ENCODE measurements at regions not wholly inside any gene's neighbourhood (a gene's known extent, or its start where the extent isn't known, plus 50 kb on each side); places are given as distances from the start of the nearest gene placed in this dataset.
A peak's percentile ranks its signal among the peaks of the same experiment; 100 is the strongest.

GRCh38 chr15:77778802-77779201 is 146.1 kb upstream of the LINGO1 start:
- Mint-ChIP-seq H3K9me3 (no peaks in the 10 kb centered on the region), H3K4me1 (no peaks in the 10 kb centered on the region), H3K27me3 (no peaks in the 10 kb centered on the region), H3K4me3 (no peak overlapping the region), H3K27ac (peak overlapping the region in 1 of 2 donors; percentile 3)
- ATAC-seq: no peak
- no peak for DNase-seq

- Mint-ChIP-seq H3K9me3 (no peaks in the 10 kb centered on the region), H3K27me3 (no peaks in the 10 kb centered on the region), H3K4me1 (no peaks in the 10 kb centered on the region), H3K27ac (no peak overlapping the region), H3K4me3 (no peak overlapping the region)
- ATAC-seq: no peak
- no peak for DNase-seq
These were observed 143.1 kb upstream of the LINGO1 start for GRCh38 chr15:77775837-77776236.

- Mint-ChIP-seq H3K4me1 (no peaks in the 10 kb centered on the region), H3K4me3 (no peak overlapping the region), H3K27me3 (no peaks in the 10 kb centered on the region)
These were observed 142.7 kb upstream of the LINGO1 start for GRCh38 chr15:77775373-77775772.

GRCh38 chr15:77774350-77774749 is 141.6 kb upstream of the LINGO1 start:
- peak overlapping the region in 1 of 2 donors; percentile 71 for H3K27ac Mint-ChIP-seq
- H3K9me3 Mint-ChIP-seq: no peaks in the 10 kb centered on the region

More at GRCh38 chr15:77775373-77775772, 142.7 kb upstream of the LINGO1 start:
- Mint-ChIP-seq H3K27ac (no peak overlapping the region), H3K9me3 (no peaks in the 10 kb centered on the region)
- DNase-seq (no peak), ATAC-seq (no peak)

GRCh38 chr15:77773903-77774302 is 141.2 kb upstream of the LINGO1 start:
- Mint-ChIP-seq H3K27ac (no peak overlapping the region), H3K27me3 (peaks cover 4% of the 10 kb centered on the region), H3K9me3 (no peaks in the 10 kb centered on the region), H3K4me3 (no peak overlapping the region), H3K4me1 (no peaks in the 10 kb centered on the region)
- no peak for DNase-seq
- no peak for ATAC-seq

More at GRCh38 chr15:77774350-77774749, 141.6 kb upstream of the LINGO1 start:
- Mint-ChIP-seq H3K4me1 (no peaks in the 10 kb centered on the region), H3K4me3 (no peak overlapping the region), H3K27me3 (no peaks in the 10 kb centered on the region)
- ATAC-seq (no peak), DNase-seq (no peak)

- no peak for ATAC-seq
- Mint-ChIP-seq H3K27ac (no peak overlapping the region), H3K9me3 (no peaks in the 10 kb centered on the region), H3K27me3 (peaks cover 15% of the 10 kb centered on the region), H3K4me1 (no peaks in the 10 kb centered on the region), H3K4me3 (no peak overlapping the region)
- DNase-seq: no peak
These were observed 140.1 kb upstream of the LINGO1 start for GRCh38 chr15:77772641-77773402.

- Mint-ChIP-seq H3K9me3 (no peaks in the 10 kb centered on the region), H3K27ac (no peak overlapping the region), H3K4me3 (no peak overlapping the region), H3K27me3 (peaks cover 26% of the 10 kb centered on the region), H3K4me1 (no peaks in the 10 kb centered on the region)
- no peak for ATAC-seq
- no peak for DNase-seq
These were observed 138.9 kb upstream of the LINGO1 start for GRCh38 chr15:77771616-77772015.

GRCh38 chr15:77769700-77770099 is 137.0 kb upstream of the LINGO1 start:
- no peak overlapping the region for H3K4me3 Mint-ChIP-seq
- ATAC-seq (no peak), DNase-seq (no peak)
- peaks cover 43% of the 10 kb centered on the region for H3K27me3 Mint-ChIP-seq
- no peak overlapping the region for H3K27ac Mint-ChIP-seq
- no peaks in the 10 kb centered on the region for H3K4me1 Mint-ChIP-seq
- H3K9me3 Mint-ChIP-seq: no peaks in the 10 kb centered on the region

- ATAC-seq: no peak
- Mint-ChIP-seq H3K4me3 (no peak overlapping the region), H3K27me3 (peaks cover 54% of the 10 kb centered on the region), H3K4me1 (no peaks in the 10 kb centered on the region), H3K27ac (no peak overlapping the region), H3K9me3 (no peaks in the 10 kb centered on the region)
- no peak for DNase-seq
These were observed 135.9 kb upstream of the LINGO1 start for GRCh38 chr15:77768521-77769078.

GRCh38 chr15:77768107-77768506 is 135.4 kb upstream of the LINGO1 start:
- ATAC-seq (no peak), DNase-seq (no peak)
- Mint-ChIP-seq H3K4me3 (no peak overlapping the region), H3K9me3 (no peaks in the 10 kb centered on the region), H3K27ac (no peak overlapping the region), H3K27me3 (peaks cover 59% of the 10 kb centered on the region), H3K4me1 (no peaks in the 10 kb centered on the region)

GRCh38 chr15:77764095-77764494 is 131.4 kb upstream of the LINGO1 start:
- Mint-ChIP-seq H3K27ac (no peak overlapping the region), H3K9me3 (no peaks in the 10 kb centered on the region), H3K27me3 (peaks cover 65% of the 10 kb centered on the region), H3K4me1 (no peaks in the 10 kb centered on the region), H3K4me3 (no peak overlapping the region)
- DNase-seq (no peak), ATAC-seq (no peak)

- Mint-ChIP-seq H3K27ac (no peak overlapping the region), H3K9me3 (no peaks in the 10 kb centered on the region), H3K4me1 (no peaks in the 10 kb centered on the region), H3K27me3 (peaks cover 53% of the 10 kb centered on the region), H3K4me3 (no peak overlapping the region)
- DNase-seq (no peak), ATAC-seq (no peak)
These were observed 130.1 kb upstream of the LINGO1 start for GRCh38 chr15:77762747-77763355.

GRCh38 chr15:77759896-77760592 is 127.3 kb upstream of the LINGO1 start:
- Mint-ChIP-seq H3K27me3 (peaks cover 35% of the 10 kb centered on the region), H3K4me1 (no peaks in the 10 kb centered on the region), H3K27ac (no peak overlapping the region), H3K9me3 (no peaks in the 10 kb centered on the region), H3K4me3 (no peak overlapping the region)
- DNase-seq (no peak), ATAC-seq (no peak)

- Mint-ChIP-seq H3K27ac (no peak overlapping the region), H3K4me1 (no peaks in the 10 kb centered on the region), H3K27me3 (peaks cover 16% of the 10 kb centered on the region), H3K4me3 (no peak overlapping the region), H3K9me3 (no peaks in the 10 kb centered on the region)
- no peak for DNase-seq
- ATAC-seq: no peak
These were observed 121.2 kb upstream of the LINGO1 start for GRCh38 chr15:77753939-77754338.

GRCh38 chr15:77753281-77753873 is 120.7 kb upstream of the LINGO1 start:
- ATAC-seq (no peak), DNase-seq (no peak)
- Mint-ChIP-seq H3K27me3 (peaks cover 16% of the 10 kb centered on the region), H3K9me3 (no peaks in the 10 kb centered on the region), H3K27ac (peak overlapping the region in 1 of 2 donors; percentile 65), H3K4me3 (no peak overlapping the region), H3K4me1 (peaks cover 2% of the 10 kb centered on the region)

Data from stimulated activated naive CD8-positive, alpha-beta T cell treated with anti-CD3 and anti-CD28 coated beads, Interleukin-15, amount 100 ng/mL, for 72 hours (primary cell).